Astrocyte (in vitro differentiated cells and primary cell): ENCODE measurements at regions not wholly inside any gene's neighbourhood (a gene's known extent, or its start where the extent isn't known, plus 50 kb on each side); places are given as distances from the start of the nearest gene placed in this dataset.
"Not testable (repeated sequence)": the region's sequence is repeated elsewhere in the genome, so short reads cannot be mapped to it uniquely, and the experiment has no call there.

Source experiments
- DNase-seq: peaks from one replicate; pipeline ENCODE4 v3.0.0-alpha.2; 2010; ENCODE audit warnings: low read depth
- FAIRE-seq: peaks from 2 replicates; lab custom pipeline; 2011; peaks lifted over from hg19 to GRCh38; lab: Jason Lieb, UNC
- H2AFZ ChIP-seq: 2 replicates; pipeline ENCODE4 v1.6.0; 2012; ENCODE audit warnings: low read depth, low read length, inconsistent platforms
- H3K27ac ChIP-seq: 2 replicates; pipeline ENCODE4 v1.5.1; 2011; ENCODE audit warnings: low read depth, low read length, inconsistent platforms
- H3K27me3 ChIP-seq: 2 replicates; pipeline ENCODE4 v1.6.0; 2011; ENCODE audit warnings: low read length, inconsistent platforms; ENCODE audit not compliant: insufficient read depth
- H3K36me3 ChIP-seq: 2 replicates; pipeline ENCODE4 v1.5.1; 2011; ENCODE audit warnings: low read length, inconsistent platforms; ENCODE audit not compliant: insufficient read depth
- H3K4me1 ChIP-seq: 2 replicates; pipeline ENCODE4 v1.5.1; 2011; ENCODE audit warnings: low read length, inconsistent platforms; ENCODE audit not compliant: insufficient read depth
- H3K4me2 ChIP-seq: 2 replicates; pipeline ENCODE4 v1.6.0; 2012; ENCODE audit warnings: low read length, inconsistent platforms
- H3K4me3 ChIP-seq: 2 replicates; pipeline ENCODE4 v1.5.1; 2011; ENCODE audit warnings: low read depth, mild to moderate bottlenecking, low read length, inconsistent platforms; ENCODE audit not compliant: insufficient read depth
- H3K79me2 ChIP-seq: 2 replicates; pipeline ENCODE4 v1.6.0; 2012; ENCODE audit warnings: mild to moderate bottlenecking, low read length, inconsistent platforms; ENCODE audit not compliant: insufficient read depth
- H3K9ac ChIP-seq: 2 replicates; pipeline ENCODE4 v1.6.0; 2012; ENCODE audit warnings: mild to moderate bottlenecking, low read length, inconsistent platforms
- H3K9me3 ChIP-seq: 2 replicates; pipeline ENCODE4 v1.5.1; 2012; ENCODE audit warnings: low read depth, mild to moderate bottlenecking, low read length, inconsistent platforms; ENCODE audit not compliant: insufficient read depth
- H4K20me1 ChIP-seq: 2 replicates; pipeline ENCODE4 v1.6.0; 2012; ENCODE audit warnings: low read length, inconsistent platforms; ENCODE audit not compliant: insufficient read depth
- H3K27ac Mint-ChIP-seq: one replicate; pipeline ENCODE4 v1.8.0; 2021; ENCODE audit warnings: mild to moderate bottlenecking, mixed read lengths; ENCODE audit not compliant: unreplicated experiment
- H3K27me3 Mint-ChIP-seq: one replicate; pipeline ENCODE4 v1.8.0; 2021; ENCODE audit warnings: low read depth, mixed read lengths; ENCODE audit not compliant: unreplicated experiment
- H3K36me3 Mint-ChIP-seq: one replicate; pipeline ENCODE4 v1.8.0; 2021; ENCODE audit warnings: low read depth, mixed read lengths; ENCODE audit not compliant: unreplicated experiment
- H3K4me1 Mint-ChIP-seq: one replicate; pipeline ENCODE4 v1.8.0; 2021; ENCODE audit warnings: low read depth, mixed read lengths; ENCODE audit not compliant: unreplicated experiment
- H3K4me3 Mint-ChIP-seq: one replicate; pipeline ENCODE4 v1.8.0; 2021; ENCODE audit warnings: mild to moderate bottlenecking, moderate library complexity, mixed read lengths; ENCODE audit not compliant: unreplicated experiment
- H3K9me3 Mint-ChIP-seq: one replicate; pipeline ENCODE4 v1.8.0; 2021; ENCODE audit warnings: mild to moderate bottlenecking, mixed read lengths; ENCODE audit not compliant: unreplicated experiment
- EZH2 ChIP-seq: IDR thresholded peaks from 2 replicates; pipeline ENCODE4 v1.6.1; 2012; ENCODE audit warnings: mild to moderate bottlenecking, low read length, inconsistent platforms; ENCODE audit not compliant: insufficient read depth
- TF ChIP-seq, protein P1 (sequence below): IDR thresholded peaks from 2 replicates; pipeline ENCODE4 v1.5.1; 2011; ENCODE audit warnings: low read depth, mild to moderate bottlenecking, inconsistent platforms, low read length, moderate library complexity; ENCODE audit not compliant: insufficient read depth

DNA sequence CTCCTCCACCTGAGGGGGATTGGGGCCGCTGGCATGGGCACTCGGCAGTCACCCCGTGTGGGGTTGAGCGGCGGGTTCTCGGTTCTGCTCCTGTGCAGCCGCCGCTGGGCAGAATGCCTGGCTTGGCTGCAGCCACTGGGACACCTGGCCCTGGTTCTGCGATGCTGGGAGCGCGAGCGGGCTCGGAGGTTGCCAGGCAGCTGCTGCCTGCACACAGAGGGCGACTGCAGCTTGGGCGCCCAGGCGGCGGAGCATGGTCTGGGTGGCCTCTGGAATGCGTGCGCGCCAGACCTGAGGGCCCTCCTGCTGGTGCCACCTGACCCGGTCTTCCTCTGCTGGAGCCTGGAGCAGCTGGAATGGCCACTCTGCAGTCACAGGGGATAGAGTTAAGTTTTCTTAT is 85.1 kb upstream of the CCDC180 start:
- H4K20me1 ChIP-seq, H3K36me3 Mint-ChIP-seq, H3K79me2 ChIP-seq, DNase-seq, H3K9ac ChIP-seq, FAIRE-seq, H3K36me3 ChIP-seq, H3K4me1 ChIP-seq, H3K27ac ChIP-seq, H3K4me1 Mint-ChIP-seq, H3K4me3 Mint-ChIP-seq, H2AFZ ChIP-seq, H3K4me2 ChIP-seq, H3K9me3 ChIP-seq, H3K9me3 Mint-ChIP-seq, H3K27ac Mint-ChIP-seq, H3K4me3 ChIP-seq: not testable (repeated sequence)
- H3K27me3 Mint-ChIP-seq, result peaks cover 50% of the 10 kb centered on the region
- H3K27me3 ChIP-seq, result peaks cover 26% of the 10 kb centered on the region

DNA sequence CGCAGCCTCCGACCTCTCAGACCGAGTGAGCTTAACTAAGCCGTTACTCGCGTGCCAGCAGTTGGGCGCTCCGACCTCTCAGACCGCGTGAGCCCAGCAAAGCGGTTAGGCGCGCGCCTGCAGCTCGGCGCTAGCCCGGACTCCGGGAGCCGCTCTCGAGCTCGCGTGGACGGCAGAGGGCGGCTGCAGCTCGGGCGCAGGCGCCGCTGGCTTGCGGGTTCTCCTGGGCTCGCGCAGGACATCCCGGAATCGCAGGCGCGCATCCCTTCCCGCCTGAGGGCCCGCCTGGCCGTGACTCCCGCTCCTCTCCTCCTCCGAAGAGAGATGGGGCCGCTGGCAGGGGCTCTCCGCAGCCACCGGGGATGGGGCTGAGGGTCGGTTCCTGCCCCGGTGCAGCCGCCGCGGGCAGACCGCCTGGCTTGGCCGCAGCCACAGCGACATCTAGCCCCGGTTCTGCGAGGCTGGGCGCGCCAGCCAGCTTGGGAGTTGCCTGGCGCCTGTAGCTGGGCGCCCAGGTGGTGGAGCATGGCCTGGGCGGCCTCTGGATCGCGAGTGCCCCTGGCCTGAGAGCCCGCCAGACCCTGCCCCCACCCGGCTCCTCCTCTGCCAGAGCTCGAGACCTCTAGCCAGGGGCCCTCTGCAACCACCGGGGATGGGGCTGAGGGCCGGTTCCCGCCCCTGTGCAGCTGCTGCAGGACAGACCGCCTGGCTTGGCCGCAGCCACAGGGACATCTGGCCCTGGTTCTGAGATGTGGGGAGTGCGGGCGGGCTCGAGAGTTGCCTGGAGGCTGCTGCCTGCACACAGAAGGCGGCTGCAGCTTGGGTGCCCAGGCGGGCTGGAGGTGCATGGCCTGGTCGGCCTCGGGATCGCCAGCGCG is 85.7 kb upstream of the CCDC180 start:
- H3K4me1 Mint-ChIP-seq, H3K36me3 ChIP-seq, H3K4me1 ChIP-seq, H3K27ac ChIP-seq, FAIRE-seq, H4K20me1 ChIP-seq, H3K9ac ChIP-seq, H3K36me3 Mint-ChIP-seq, H3K79me2 ChIP-seq, H3K9me3 Mint-ChIP-seq, H3K9me3 ChIP-seq: not testable (repeated sequence)
- H3K4me3 ChIP-seq, result peak overlapping the region; percentile 10
- Mint-ChIP-seq H3K4me3 (peak overlapping the region; percentile 77), H3K27ac (peak overlapping the region; percentile 12), H3K27me3 (peaks cover 57% of the 10 kb centered on the region)
- H3K4me2 ChIP-seq, result peak overlapping the region; percentile 84
- H2AFZ ChIP-seq, result peak overlapping the region; percentile 69
- peaks cover 26% of the 10 kb centered on the region for H3K27me3 ChIP-seq
- TF ChIP-seq EZH2, result peak; percentile 47
- peak; percentile 53 for DNase-seq

DNA sequence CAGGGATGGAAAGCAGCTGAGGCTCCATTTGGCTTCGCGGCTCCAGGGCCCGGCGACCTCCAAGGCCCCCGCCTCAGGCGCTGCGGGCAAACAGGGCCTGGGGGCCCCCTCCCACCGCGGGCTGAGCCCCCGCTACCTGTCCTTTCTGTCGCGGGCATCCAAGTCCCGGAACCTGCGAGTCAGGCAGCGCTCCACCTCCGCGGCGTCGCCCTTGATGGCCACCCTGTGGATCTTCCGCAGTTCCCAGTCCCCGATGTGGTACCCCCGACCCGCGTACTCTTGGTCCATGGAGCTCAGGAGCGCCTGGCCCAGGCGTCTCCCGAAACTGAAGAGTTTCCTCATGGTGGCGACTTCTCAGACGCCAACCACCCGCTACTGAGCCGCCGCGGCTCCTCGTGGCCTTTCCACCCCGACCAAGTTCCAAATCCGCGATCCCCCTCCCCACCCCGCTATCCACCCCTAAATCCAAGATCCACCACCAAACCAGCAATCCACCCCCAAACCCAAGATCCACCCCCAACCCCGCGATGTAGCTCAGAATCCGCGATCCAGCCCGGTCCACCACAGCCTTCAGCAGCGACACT is 86.5 kb upstream of the CCDC180 start:
- TF ChIP-seq, protein P1, sequence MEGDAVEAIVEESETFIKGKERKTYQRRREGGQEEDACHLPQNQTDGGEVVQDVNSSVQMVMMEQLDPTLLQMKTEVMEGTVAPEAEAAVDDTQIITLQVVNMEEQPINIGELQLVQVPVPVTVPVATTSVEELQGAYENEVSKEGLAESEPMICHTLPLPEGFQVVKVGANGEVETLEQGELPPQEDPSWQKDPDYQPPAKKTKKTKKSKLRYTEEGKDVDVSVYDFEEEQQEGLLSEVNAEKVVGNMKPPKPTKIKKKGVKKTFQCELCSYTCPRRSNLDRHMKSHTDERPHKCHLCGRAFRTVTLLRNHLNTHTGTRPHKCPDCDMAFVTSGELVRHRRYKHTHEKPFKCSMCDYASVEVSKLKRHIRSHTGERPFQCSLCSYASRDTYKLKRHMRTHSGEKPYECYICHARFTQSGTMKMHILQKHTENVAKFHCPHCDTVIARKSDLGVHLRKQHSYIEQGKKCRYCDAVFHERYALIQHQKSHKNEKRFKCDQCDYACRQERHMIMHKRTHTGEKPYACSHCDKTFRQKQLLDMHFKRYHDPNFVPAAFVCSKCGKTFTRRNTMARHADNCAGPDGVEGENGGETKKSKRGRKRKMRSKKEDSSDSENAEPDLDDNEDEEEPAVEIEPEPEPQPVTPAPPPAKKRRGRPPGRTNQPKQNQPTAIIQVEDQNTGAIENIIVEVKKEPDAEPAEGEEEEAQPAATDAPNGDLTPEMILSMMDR, result no peak
- TF ChIP-seq EZH2, result peak; percentile 85
- no peaks in the 10 kb centered on the region for H3K36me3 ChIP-seq
- peaks cover 3% of the 10 kb centered on the region for H3K4me1 ChIP-seq
- no peak overlapping the region for H3K27ac ChIP-seq
- H3K9me3 ChIP-seq, result no peaks in the 10 kb centered on the region
- no peak overlapping the region for H3K9ac ChIP-seq
- DNase-seq (no peak), FAIRE-seq (no peak)
- H3K27me3 Mint-ChIP-seq, result peaks cover 63% of the 10 kb centered on the region
- peak overlapping the region; percentile 12 for H3K27ac Mint-ChIP-seq
- peak overlapping the region; percentile 84 for H3K4me2 ChIP-seq
- H3K27me3 ChIP-seq, result peaks cover 26% of the 10 kb centered on the region
- H3K4me1 Mint-ChIP-seq, result no peaks in the 10 kb centered on the region
- H3K9me3 Mint-ChIP-seq, result peaks cover 4% of the 10 kb centered on the region
- peak overlapping the region; percentile 77 for H3K4me3 Mint-ChIP-seq
- no peaks in the 10 kb centered on the region for H4K20me1 ChIP-seq
- peak overlapping the region; percentile 10 for H3K4me3 ChIP-seq
- H3K79me2 ChIP-seq, result no peaks in the 10 kb centered on the region
- H3K36me3 Mint-ChIP-seq, result no peaks in the 10 kb centered on the region
- peak overlapping the region; percentile 69 for H2AFZ ChIP-seq

GRCh38 chr9:97220396-97220795 is 87.1 kb upstream of the CCDC180 start:
- not testable (repeated sequence) for H3K36me3 Mint-ChIP-seq, H3K4me3 Mint-ChIP-seq, H3K4me1 ChIP-seq, H3K27ac Mint-ChIP-seq, H4K20me1 ChIP-seq, H3K4me3 ChIP-seq, H3K4me2 ChIP-seq, H3K36me3 ChIP-seq, FAIRE-seq, H2AFZ ChIP-seq, H3K9me3 ChIP-seq, H3K27ac ChIP-seq, H3K79me2 ChIP-seq, DNase-seq, H3K4me1 Mint-ChIP-seq, H3K9ac ChIP-seq, H3K9me3 Mint-ChIP-seq
- peaks cover 26% of the 10 kb centered on the region for H3K27me3 ChIP-seq
- H3K27me3 Mint-ChIP-seq, result peaks cover 69% of the 10 kb centered on the region

GRCh38 chr9:97219443-97220140 is 87.9 kb upstream of the CCDC180 start:
- H3K9ac ChIP-seq, H3K4me1 Mint-ChIP-seq, H3K79me2 ChIP-seq, H3K9me3 ChIP-seq, H3K9me3 Mint-ChIP-seq, H3K36me3 Mint-ChIP-seq, DNase-seq, H2AFZ ChIP-seq, H3K27ac ChIP-seq, H3K4me3 ChIP-seq, H3K4me2 ChIP-seq, H4K20me1 ChIP-seq, FAIRE-seq, H3K4me1 ChIP-seq, H3K36me3 ChIP-seq, H3K27ac Mint-ChIP-seq, H3K4me3 Mint-ChIP-seq: not testable (repeated sequence)
- peaks cover 26% of the 10 kb centered on the region for H3K27me3 ChIP-seq
- peaks cover 76% of the 10 kb centered on the region for H3K27me3 Mint-ChIP-seq
